ENCODE measurements at regions not wholly inside any gene's neighbourhood (a gene's known extent, or its start where the extent isn't known, plus 50 kb on each side); places are given as distances from the start of the nearest gene placed in this dataset.
"Not testable (repeated sequence)": the region's sequence is repeated elsewhere in the genome, so short reads cannot be mapped to it uniquely, and the experiment has no call there.

GRCh38 chr9:87160148-87161102, 213.1 kb upstream of the GAS1 start:
- DNase-seq: no peak

GRCh38 chr9:87167161-87167560, 219.9 kb upstream of the GAS1 start:
- DNase-seq: no peak

GRCh38 chr9:87167582-87167981, 220.3 kb upstream of the GAS1 start:
- no peak for DNase-seq

- DNase-seq: no peak
Measured at GRCh38 chr9:87178302-87178701, 231.0 kb upstream of the GAS1 start.

- no peak for DNase-seq
Measured at GRCh38 chr9:87179553-87180340, 232.4 kb upstream of the GAS1 start.

- DNase-seq: no peak
Measured at GRCh38 chr9:87180361-87180760, 233.1 kb upstream of the GAS1 start.

GRCh38 chr9:87180841-87181240, 233.5 kb upstream of the GAS1 start:
- no peak for DNase-seq

GRCh38 chr9:87181670-87182069, 234.4 kb upstream of the GAS1 start:
- DNase-seq: no peak

- no peak for DNase-seq
Measured at GRCh38 chr9:87184956-87185642, 237.8 kb upstream of the GAS1 start.

GRCh38 chr9:87187656-87188055, 240.3 kb upstream of the GAS1 start:
- DNase-seq: no peak

GRCh38 chr9:87189006-87189405, 241.7 kb upstream of the GAS1 start:
- DNase-seq: no peak

- no peak for DNase-seq
Measured at GRCh38 chr9:87193151-87193550, 245.8 kb upstream of the GAS1 start.

- no peak for DNase-seq
Measured at GRCh38 chr9:87193925-87194868, 246.9 kb upstream of the GAS1 start.

GRCh38 chr9:87195306-87195705, 248.0 kb upstream of the GAS1 start:
- no peak for DNase-seq

GRCh38 chr9:87197349-87198130, 250.2 kb upstream of the GAS1 start:
- no peak for DNase-seq

- no peak for DNase-seq
Measured at GRCh38 chr9:87198716-87199115, 251.4 kb upstream of the GAS1 start.

GRCh38 chr9:87199278-87199677, 252.0 kb upstream of the GAS1 start:
- no peak for DNase-seq

- no peak for DNase-seq
Measured at GRCh38 chr9:87199782-87200181, 252.5 kb upstream of the GAS1 start.

- no peak for DNase-seq
Measured at GRCh38 chr9:87201351-87201751, 254.0 kb upstream of the GAS1 start.

GRCh38 chr9:87206064-87206661, 258.9 kb upstream of the GAS1 start:
- no peak for DNase-seq

- not testable (repeated sequence) for DNase-seq
Measured at GRCh38 chr9:87210658-87211057, 263.4 kb upstream of the GAS1 start.

All from NCI-H524 treated with DMSO at 0.1 percent for 48 hours (cell line).